ENCODE measurements at regions not wholly inside any gene's neighbourhood (a gene's known extent, or its start where the extent isn't known, plus 50 kb on each side); places are given as distances from the start of the nearest gene placed in this dataset.
"Not testable (repeated sequence)": the region's sequence is repeated elsewhere in the genome, so short reads cannot be mapped to it uniquely, and the experiment has no call there.

GRCh38 chr15:93932164-93932776, 299.1 kb upstream of the MCTP2 start:
- no peak for DNase-seq

- DNase-seq = no peak
These were observed 301.8 kb upstream of the MCTP2 start for GRCh38 chr15:93929375-93930094.

- DNase-seq = no peak
These were observed 311.2 kb upstream of the MCTP2 start for GRCh38 chr15:93920204-93920603.

GRCh38 chr15:93918801-93919200, 312.6 kb upstream of the MCTP2 start:
- DNase-seq = not testable (repeated sequence)

- no peak for DNase-seq
These were observed 314.2 kb upstream of the MCTP2 start for GRCh38 chr15:93917181-93917580.

- no peak for DNase-seq
These were observed 317.5 kb upstream of the MCTP2 start for GRCh38 chr15:93913871-93914270.

- no peak for DNase-seq
These were observed 318.1 kb upstream of the MCTP2 start for GRCh38 chr15:93913310-93913709.

- DNase-seq = no peak
These were observed 330.6 kb upstream of the MCTP2 start for GRCh38 chr15:93900476-93901400.

- DNase-seq = no peak
These were observed 331.5 kb upstream of the MCTP2 start for GRCh38 chr15:93899817-93900216.

- DNase-seq = no peak
These were observed 334.0 kb upstream of the MCTP2 start for GRCh38 chr15:93897377-93897776.

- DNase-seq = no peak
These were observed 335.2 kb upstream of the MCTP2 start for GRCh38 chr15:93895976-93896770.

- no peak for DNase-seq
These were observed 336.8 kb upstream of the MCTP2 start for GRCh38 chr15:93894438-93895036.

GRCh38 chr15:93887151-93887550, 344.2 kb upstream of the MCTP2 start:
- DNase-seq = no peak

- no peak for DNase-seq
These were observed 348.6 kb upstream of the MCTP2 start for GRCh38 chr15:93882779-93883178.

- DNase-seq = no peak
These were observed 349.2 kb upstream of the MCTP2 start for GRCh38 chr15:93882141-93882540.

GRCh38 chr15:93881310-93881709, 350.1 kb upstream of the MCTP2 start:
- no peak for DNase-seq

GRCh38 chr15:93880358-93880757, 351.0 kb upstream of the MCTP2 start:
- no peak for DNase-seq

GRCh38 chr15:93870583-93870982, 360.8 kb upstream of the MCTP2 start:
- DNase-seq = no peak

GRCh38 chr15:93866948-93867347, 364.4 kb upstream of the MCTP2 start:
- no peak for DNase-seq

- no peak for DNase-seq
These were observed 364.9 kb upstream of the MCTP2 start for GRCh38 chr15:93866476-93866875.

GRCh38 chr15:93865586-93865985, 365.8 kb upstream of the MCTP2 start:
- DNase-seq = no peak

- no peak for DNase-seq
These were observed 368.6 kb upstream of the MCTP2 start for GRCh38 chr15:93862791-93863190.

Measured in activated effector memory CD4-positive, alpha-beta T cell treated with Interleukin-2 at 50 U/mL for 16 hours (primary cell).